GM12892 (cell line): ENCODE measurements at regions not wholly inside any gene's neighbourhood (a gene's known extent, or its start where the extent isn't known, plus 50 kb on each side); places are given as distances from the start of the nearest gene placed in this dataset.

ENCODE experiments used
- POLR2A ChIP-seq: IDR thresholded peaks from 2 replicates; pipeline ENCODE4 v1.6.1; 2011; ENCODE audit warnings: low read depth, low read length, control low read depth
- POLR2AphosphoS5 ChIP-seq: IDR thresholded peaks from 2 replicates; pipeline ENCODE4 v1.6.1; 2011; ENCODE audit warnings: low read depth, low read length, control low read depth

- TF ChIP-seq POLR2AphosphoS5 (no peak), POLR2A (no peak)
Measured at GRCh38 chr4:58566260-58566659, 1456.1 kb upstream of the IGFBP7 start.
